Activated naive CD8-positive, alpha-beta T cell treated with anti-CD3 and anti-CD28 coated beads, Interleukin-2, amount 10 ng/mL, durations not matched to agents 7 days and 5 days (primary cell): ENCODE measurements at regions not wholly inside any gene's neighbourhood (a gene's known extent, or its start where the extent isn't known, plus 50 kb on each side); places are given as distances from the start of the nearest gene placed in this dataset.
"Not testable (repeated sequence)": the region's sequence is repeated elsewhere in the genome, so short reads cannot be mapped to it uniquely, and the experiment has no call there.

Source experiments
- ATAC-seq: fragments of 150-1000 bp; cut with Tn5 transposase; one replicate; pipeline ENCODE4 v1.10.0; 2021; ENCODE audit warnings: low read depth, moderate library complexity
- POLR2A ChIA-PET: fragments of 350-600 bp; sonication (Branson Sonifier 250); formaldehyde crosslinking; loops from one replicate; lab custom pipeline; 2021; ENCODE audit warnings: antibody characterized with exemption; lab: Charles Lee
- DNase-seq: peaks from one replicate; pipeline ENCODE4 v3.0.0; 2021
- H3K27ac Mint-ChIP-seq: one replicate; pipeline ENCODE4 v1.8.0; 2022; ENCODE audit warnings: mild to moderate bottlenecking, mixed read lengths
- H3K27me3 Mint-ChIP-seq: one replicate; pipeline ENCODE4 v1.8.0; 2022; ENCODE audit warnings: mild to moderate bottlenecking, moderate library complexity, mixed read lengths
- H3K36me3 Mint-ChIP-seq: one replicate; pipeline ENCODE4 v1.8.0; 2021; ENCODE audit warnings: mild to moderate bottlenecking, mixed read lengths
- H3K4me1 Mint-ChIP-seq: one replicate; pipeline ENCODE4 v1.8.0; 2021; ENCODE audit warnings: mixed read lengths
- H3K4me3 Mint-ChIP-seq: one replicate; pipeline ENCODE4 v1.8.0; 2022; ENCODE audit warnings: mild to moderate bottlenecking, moderate library complexity, mixed read lengths
- H3K9me3 Mint-ChIP-seq: one replicate; pipeline ENCODE4 v1.8.0; 2021; ENCODE audit warnings: mixed read lengths

DNA sequence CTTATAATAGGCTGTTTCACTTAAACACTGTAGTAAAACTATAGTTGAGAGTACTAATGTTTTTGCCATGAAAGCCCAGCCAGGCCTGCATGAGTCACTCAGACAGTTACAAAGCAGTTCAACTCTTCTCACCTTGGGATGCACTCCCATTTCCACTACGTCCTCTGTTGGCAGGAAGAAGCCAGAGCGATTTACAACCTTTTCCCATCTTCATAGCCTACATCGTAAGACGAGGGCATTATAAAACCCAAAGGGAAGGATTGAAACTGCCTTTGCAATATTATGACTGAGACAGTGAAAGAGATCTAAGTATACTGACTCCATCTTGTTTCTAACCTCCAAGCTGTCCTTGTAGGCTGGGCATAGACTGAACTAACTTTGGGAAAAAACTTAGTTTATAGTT, 71.8 kb upstream of the CSF1 start:
- peaks cover 7% of the 10 kb centered on the region for H3K36me3 Mint-ChIP-seq
- H3K4me3 Mint-ChIP-seq = no peak overlapping the region
- DNase-seq (no peak), ATAC-seq (no peak)
- POLR2A ChIA-PET = no interaction called here
- no peaks in the 10 kb centered on the region for H3K4me1 Mint-ChIP-seq
- peaks cover 9% of the 10 kb centered on the region for H3K9me3 Mint-ChIP-seq
- no peak overlapping the region for H3K27ac Mint-ChIP-seq
- peaks cover 3% of the 10 kb centered on the region for H3K27me3 Mint-ChIP-seq

DNA sequence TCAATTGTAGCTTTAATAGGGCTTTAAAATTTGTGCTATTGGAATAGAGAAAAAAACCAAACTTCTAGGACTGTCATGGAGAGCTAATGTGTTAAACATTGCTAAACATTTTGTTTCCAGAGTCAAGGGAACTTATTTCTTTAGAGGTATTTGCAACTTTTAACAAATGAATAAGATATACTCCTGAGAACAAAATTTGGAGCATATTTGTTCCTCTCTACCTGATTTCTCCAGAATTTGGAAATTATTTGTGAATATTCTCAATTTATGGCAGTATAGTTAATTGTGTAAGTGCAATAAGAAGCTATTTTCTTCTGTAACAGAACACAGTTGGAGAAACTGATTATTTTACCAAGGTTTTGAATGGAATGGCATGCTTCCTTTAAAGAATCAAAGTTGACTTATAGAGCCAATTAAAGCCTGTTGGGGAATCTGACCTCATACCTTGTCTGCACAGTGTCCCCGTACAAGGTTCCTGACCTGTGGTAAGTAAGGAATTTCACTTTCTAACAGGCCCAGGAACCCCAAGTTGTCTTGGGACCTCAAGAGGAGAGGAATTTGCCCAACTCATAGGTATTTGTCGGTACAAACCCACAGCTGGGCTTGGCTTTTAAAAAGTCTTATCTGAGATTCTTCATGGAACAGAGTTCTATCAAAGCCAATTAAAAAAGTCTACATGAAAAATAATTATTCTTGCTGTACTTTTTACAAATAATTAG, 72.6 kb upstream of the CSF1 start:
- Mint-ChIP-seq H3K27me3 (peaks cover 3% of the 10 kb centered on the region), H3K9me3 (peaks cover 12% of the 10 kb centered on the region), H3K27ac (no peak overlapping the region), H3K4me1 (no peaks in the 10 kb centered on the region), H3K36me3 (peaks cover 7% of the 10 kb centered on the region), H3K4me3 (no peak overlapping the region)
- ATAC-seq (no peak), DNase-seq (no peak)
- POLR2A ChIA-PET = no interaction called here

DNA sequence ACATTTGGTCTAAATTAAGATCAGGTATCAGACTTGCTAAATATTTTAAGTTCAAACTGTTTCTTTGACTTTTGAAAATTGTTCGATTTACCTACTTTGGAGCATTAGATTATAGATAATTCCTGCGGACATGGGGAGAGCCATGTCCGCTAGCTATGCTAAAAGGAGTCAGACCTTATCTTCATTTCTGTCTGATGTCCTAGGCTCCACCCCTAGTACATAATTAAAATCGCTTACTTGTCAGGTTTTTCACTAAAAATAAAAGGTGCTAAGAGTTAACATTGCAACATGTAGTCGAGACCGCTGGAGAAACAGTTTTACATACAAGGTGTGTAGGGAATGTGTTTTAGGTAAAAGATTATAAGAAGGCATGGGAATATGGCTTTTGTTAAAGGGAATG, 71.9 kb upstream of the EPS8L3 start:
- H3K4me3 Mint-ChIP-seq, DNase-seq, POLR2A ChIA-PET, H3K4me1 Mint-ChIP-seq, H3K27me3 Mint-ChIP-seq, H3K27ac Mint-ChIP-seq, ATAC-seq: not testable (repeated sequence)
- peaks cover 21% of the 10 kb centered on the region for H3K9me3 Mint-ChIP-seq
- peaks cover 15% of the 10 kb centered on the region for H3K36me3 Mint-ChIP-seq

DNA sequence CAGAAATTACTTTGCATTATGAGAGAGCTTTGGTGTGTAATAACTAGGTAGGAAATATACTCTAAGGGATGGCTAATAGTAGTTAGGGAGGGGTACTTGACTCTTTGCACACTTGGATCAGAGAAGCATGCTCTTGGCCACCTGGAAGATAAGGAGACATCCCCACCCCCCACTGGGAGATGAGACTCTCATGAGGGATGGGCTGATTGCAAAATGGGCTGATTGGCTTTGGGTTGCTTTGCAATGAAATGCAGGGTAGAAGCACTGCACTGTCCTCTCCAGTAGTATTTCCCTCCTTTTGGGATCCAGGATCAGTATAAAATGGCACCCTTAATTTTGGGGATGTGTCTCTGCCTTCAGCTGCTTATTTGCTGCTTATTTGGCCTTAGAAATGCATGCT, 71.2 kb upstream of the EPS8L3 start:
- POLR2A ChIA-PET = interaction anchor here (0.6 kb wide), 1 partner anchor 107 kb away, joined by 4 read pairs; no protein-coding TSS in a partner anchor
- no peak for DNase-seq
- no peaks in the 10 kb centered on the region for H3K4me1 Mint-ChIP-seq
- peaks cover 19% of the 10 kb centered on the region for H3K9me3 Mint-ChIP-seq
- ATAC-seq = no peak
- no peak overlapping the region for H3K27ac Mint-ChIP-seq
- peaks cover 15% of the 10 kb centered on the region for H3K36me3 Mint-ChIP-seq
- H3K4me3 Mint-ChIP-seq = no peak overlapping the region
- peaks cover 3% of the 10 kb centered on the region for H3K27me3 Mint-ChIP-seq

DNA sequence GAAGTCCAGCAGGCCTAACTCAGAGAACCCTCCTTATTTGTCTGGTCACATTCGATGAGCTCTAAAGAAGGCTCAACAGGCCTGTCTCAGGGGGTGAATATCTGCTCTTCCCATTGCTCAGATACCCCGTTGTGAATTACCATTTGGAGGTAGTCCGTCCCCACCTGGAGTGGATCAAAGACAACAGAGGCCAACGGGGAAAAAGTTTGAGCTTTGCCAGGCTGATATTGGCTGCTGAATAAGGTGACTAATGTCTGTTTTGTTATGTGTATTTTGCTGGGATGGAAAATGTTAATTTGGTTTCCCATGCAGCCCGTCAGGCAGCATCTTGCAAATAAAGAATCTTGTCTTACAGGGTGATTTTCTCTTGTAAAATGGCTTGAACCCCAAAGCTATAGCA, 69.2 kb upstream of the EPS8L3 start:
- Mint-ChIP-seq H3K27me3 (peaks cover 3% of the 10 kb centered on the region), H3K4me1 (no peaks in the 10 kb centered on the region), H3K36me3 (peaks cover 15% of the 10 kb centered on the region), H3K9me3 (peaks cover 17% of the 10 kb centered on the region), H3K27ac (no peak overlapping the region), H3K4me3 (no peak overlapping the region)
- DNase-seq (no peak), ATAC-seq (no peak)
- POLR2A ChIA-PET = no interaction called here

DNA sequence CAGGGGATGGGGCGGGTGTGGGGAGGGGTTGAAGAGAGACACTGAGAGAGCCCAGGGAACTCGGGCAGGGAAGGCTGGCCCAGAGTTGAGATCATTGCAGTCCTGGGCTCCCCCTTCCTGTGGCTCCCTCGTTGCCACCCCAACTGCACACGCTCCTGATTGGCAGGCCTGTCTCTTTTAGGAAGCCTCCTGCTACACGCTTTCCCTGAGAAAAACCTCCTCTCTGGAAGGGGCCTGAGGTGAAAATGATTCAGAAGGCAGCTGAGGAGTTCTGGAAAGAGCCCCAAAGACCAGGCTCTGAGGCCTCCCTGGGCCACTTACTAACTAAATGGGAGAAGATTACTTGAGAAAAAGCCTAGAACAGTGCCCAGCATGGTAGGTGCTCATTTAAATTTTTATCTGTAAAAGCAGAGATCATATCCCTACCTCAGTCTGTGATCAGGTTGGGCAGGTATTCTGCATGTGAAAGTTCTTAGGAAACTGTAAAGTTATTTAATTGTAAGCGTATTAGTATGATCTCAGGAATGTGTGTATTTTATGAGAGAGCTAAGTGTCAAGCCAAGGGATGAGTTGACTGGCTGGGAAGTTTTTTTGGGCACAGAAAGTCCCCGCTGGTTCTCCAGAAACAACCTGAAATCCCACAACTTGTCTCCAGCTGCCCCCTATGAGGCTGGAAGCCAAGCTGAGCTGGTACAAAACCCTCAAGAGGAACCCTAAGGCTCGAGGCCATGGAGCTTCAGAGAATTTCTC, 65.2 kb upstream of the EPS8L3 start:
- Mint-ChIP-seq H3K9me3 (peaks cover 13% of the 10 kb centered on the region), H3K4me3 (no peak overlapping the region), H3K27ac (no peak overlapping the region), H3K27me3 (no peaks in the 10 kb centered on the region), H3K36me3 (peaks cover 8% of the 10 kb centered on the region), H3K4me1 (peaks cover 9% of the 10 kb centered on the region)
- POLR2A ChIA-PET = no interaction called here
- DNase-seq (no peak), ATAC-seq (no peak)

DNA sequence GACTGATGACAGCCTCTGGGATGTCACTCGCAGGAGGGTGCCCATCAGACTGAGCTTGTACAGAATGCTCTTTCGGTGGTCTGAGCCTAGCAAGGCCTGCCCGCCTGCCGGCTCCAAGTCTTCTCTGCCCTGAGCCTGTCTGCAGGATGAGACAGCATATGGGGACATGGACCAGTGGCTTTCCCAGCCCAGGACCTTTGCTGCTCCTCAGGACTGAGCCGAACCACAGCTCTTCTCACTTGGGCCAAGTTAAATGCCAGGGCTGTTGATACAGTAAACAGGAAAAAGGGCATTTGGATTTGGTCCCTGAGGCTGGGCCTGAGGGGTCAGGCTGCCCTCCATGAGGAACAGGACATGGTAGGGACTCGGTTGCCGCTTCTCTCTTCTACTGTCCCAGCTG, 64.3 kb upstream of the EPS8L3 start:
- Mint-ChIP-seq H3K36me3 (peaks cover 8% of the 10 kb centered on the region), H3K27ac (no peak overlapping the region), H3K9me3 (peaks cover 11% of the 10 kb centered on the region), H3K4me1 (peaks cover 14% of the 10 kb centered on the region), H3K4me3 (no peak overlapping the region), H3K27me3 (no peaks in the 10 kb centered on the region)
- ATAC-seq (no peak), DNase-seq (no peak)
- POLR2A ChIA-PET = no interaction called here

DNA sequence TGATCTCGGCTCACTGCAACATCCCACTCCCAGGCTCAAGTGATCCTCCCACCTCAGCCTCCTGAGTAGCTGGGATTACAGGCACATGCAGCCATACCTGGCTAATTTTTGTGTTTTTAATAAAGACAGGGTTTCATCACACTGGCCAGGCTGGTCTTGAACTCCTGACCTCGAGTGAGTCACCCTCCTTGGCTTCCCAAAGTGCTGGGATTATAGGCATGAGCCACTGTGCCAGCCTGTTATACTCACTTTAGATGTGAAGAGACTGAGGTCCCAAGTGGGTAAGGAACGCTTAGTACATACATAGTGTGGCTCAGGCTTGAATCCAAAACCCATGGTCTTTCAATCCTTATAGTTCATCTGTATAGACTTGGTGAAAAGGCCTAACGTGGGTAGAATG, 63.7 kb upstream of the EPS8L3 start:
- H3K27ac Mint-ChIP-seq = no peak overlapping the region
- H3K4me3 Mint-ChIP-seq = no peak overlapping the region
- peaks cover 19% of the 10 kb centered on the region for H3K4me1 Mint-ChIP-seq
- H3K27me3 Mint-ChIP-seq = no peaks in the 10 kb centered on the region
- H3K9me3 Mint-ChIP-seq = peaks cover 7% of the 10 kb centered on the region
- POLR2A ChIA-PET = no interaction called here
- ATAC-seq (no peak), DNase-seq (no peak)
- H3K36me3 Mint-ChIP-seq = peaks cover 3% of the 10 kb centered on the region

DNA sequence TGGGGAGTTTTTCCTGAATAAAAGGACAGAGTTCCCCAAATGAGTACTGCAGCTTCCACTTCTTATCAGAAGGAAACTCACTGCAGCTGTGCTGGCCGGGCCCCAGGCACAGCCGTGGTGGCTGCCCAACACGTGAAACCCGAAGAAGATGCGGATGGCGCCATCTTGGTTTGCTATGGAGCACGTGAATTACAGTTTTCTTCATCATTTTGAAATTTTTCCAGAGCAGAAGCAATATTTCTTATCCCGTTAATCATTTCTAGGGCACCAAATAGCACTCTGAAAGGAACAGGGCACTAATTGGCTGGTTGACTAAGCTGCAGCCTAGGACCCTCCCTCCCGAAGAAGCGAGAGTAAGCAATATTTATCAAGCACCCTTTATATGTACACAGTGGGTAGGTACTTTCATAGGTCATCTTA, 63.2 kb upstream of the EPS8L3 start:
- H3K4me1 Mint-ChIP-seq = peaks cover 22% of the 10 kb centered on the region
- POLR2A ChIA-PET = no interaction called here
- peaks cover under 1% of the 10 kb centered on the region for H3K36me3 Mint-ChIP-seq
- no peak for DNase-seq
- no peak overlapping the region for H3K4me3 Mint-ChIP-seq
- H3K27ac Mint-ChIP-seq = no peak overlapping the region
- no peaks in the 10 kb centered on the region for H3K27me3 Mint-ChIP-seq
- no peak for ATAC-seq
- H3K9me3 Mint-ChIP-seq = peaks cover 3% of the 10 kb centered on the region

DNA sequence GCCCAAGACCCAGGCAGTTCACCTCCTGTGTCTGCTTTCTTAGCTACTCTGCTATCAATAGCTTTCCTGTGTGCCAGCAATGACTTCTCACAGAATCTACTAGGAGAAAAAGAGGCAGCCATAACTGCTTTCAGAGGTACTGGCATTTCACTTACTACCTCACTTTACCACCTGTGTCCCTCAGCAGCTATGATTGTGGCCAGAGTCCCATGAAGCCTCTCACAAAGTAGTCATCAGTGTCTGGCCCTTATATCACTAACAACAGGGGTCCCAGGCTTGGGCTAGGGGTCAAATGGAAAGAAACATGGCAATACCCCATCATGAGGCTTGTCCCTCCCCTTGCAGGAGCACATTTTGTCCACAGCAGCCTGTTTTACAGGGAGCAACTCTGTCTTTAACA, 62.7 kb upstream of the EPS8L3 start:
- peaks cover 27% of the 10 kb centered on the region for H3K4me1 Mint-ChIP-seq
- H3K36me3 Mint-ChIP-seq = no peaks in the 10 kb centered on the region
- POLR2A ChIA-PET = no interaction called here
- H3K27me3 Mint-ChIP-seq = no peaks in the 10 kb centered on the region
- ATAC-seq (no peak), DNase-seq (no peak)
- peaks cover 3% of the 10 kb centered on the region for H3K9me3 Mint-ChIP-seq
- H3K27ac Mint-ChIP-seq = no peak overlapping the region
- no peak overlapping the region for H3K4me3 Mint-ChIP-seq

DNA sequence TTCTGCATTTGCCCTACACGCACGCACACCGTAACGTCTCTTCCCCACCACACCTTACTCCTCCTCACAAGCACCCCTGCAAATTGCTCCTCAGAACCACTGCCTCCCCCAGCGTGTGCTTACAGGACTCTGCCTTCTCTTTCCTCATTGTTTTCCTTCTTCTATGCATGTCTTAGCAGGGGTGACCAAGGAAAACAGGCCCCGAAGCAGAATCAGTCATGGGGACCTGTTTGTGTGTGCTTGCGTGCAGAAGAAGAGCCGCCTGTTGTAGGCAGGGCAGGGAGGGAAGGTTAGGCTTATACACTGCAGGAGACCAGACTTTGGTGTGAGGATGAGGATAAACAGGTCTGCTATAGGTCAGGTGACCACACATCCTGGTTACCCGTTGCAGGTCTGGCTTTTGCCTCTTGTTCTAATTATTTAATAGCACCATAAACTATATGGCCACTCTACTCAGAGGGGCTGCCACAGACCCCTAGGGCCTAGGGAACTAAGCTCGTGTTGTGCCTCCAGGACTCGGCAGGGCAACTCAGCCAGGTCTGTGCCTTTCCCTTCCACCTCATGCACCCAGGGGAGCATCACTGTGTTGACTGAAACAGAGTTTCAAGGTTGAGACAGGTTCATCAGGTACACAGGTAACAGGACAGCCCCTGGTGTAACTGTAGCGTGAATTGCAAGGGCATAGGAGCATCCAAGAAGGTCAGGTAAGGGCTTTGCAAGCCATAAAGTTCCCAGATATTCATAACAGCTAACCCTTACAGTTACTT, 60.8 kb upstream of the EPS8L3 start:
- H3K27ac Mint-ChIP-seq = no peak overlapping the region
- H3K4me3 Mint-ChIP-seq = no peak overlapping the region
- no peaks in the 10 kb centered on the region for H3K36me3 Mint-ChIP-seq
- H3K9me3 Mint-ChIP-seq = no peaks in the 10 kb centered on the region
- no peak for DNase-seq
- no peaks in the 10 kb centered on the region for H3K27me3 Mint-ChIP-seq
- POLR2A ChIA-PET = interaction anchor here (0.6 kb wide), 1 partner anchor 24 kb away, joined by 4 read pairs; no protein-coding TSS in a partner anchor
- peaks cover 36% of the 10 kb centered on the region for H3K4me1 Mint-ChIP-seq
- no peak for ATAC-seq

DNA sequence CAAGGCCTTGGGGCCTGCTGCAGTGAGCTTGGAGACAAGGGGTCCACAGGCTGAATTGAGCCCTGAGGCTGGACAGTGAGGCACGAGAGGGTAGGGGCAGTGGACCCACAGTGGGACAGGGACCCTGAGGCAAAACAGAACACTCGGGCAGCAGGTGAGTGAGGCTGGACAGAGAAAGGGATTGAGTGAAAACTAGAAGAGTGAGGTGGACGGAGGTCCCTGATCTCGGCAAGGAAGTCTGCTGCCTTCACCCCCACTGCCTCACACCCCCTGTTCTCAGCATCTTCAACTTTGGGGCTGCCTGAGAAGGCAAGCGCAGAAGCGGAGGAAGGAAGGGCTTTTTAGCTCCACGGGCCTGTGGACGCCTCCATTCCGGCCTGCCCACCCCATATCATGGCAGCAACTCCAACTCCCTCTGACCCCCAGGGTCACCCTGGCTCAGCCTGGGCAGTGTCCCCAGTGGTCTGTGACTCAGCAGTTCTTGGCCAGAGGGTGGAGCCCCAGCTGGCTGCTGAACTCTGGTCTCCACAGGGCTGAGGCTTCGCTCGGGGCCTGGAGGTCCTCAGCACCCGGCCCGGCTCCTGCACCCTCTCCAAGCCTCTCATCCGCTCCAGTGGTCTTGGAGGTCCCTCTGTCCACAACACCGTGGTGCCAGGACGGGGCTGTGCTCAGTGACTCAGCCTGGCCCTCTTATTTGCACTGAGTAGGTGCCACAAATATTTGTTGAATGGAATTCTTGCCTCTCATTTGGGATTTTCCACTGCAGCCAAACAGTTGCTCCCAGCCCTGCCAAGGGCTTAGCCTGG, 60.0 kb upstream of the EPS8L3 start:
- Mint-ChIP-seq H3K27me3 (no peaks in the 10 kb centered on the region), H3K4me1 (peaks cover 40% of the 10 kb centered on the region), H3K4me3 (no peak overlapping the region), H3K36me3 (no peaks in the 10 kb centered on the region), H3K9me3 (no peaks in the 10 kb centered on the region), H3K27ac (no peak overlapping the region)
- ATAC-seq = no peak
- no peak for DNase-seq
- POLR2A ChIA-PET = interaction anchor here (0.6 kb wide), 1 partner anchor 25 kb away, joined by 4 read pairs; no protein-coding TSS in a partner anchor
